Heart right ventricle (tissue), 16 donors: ENCODE measurements at regions not wholly inside any gene's neighbourhood (a gene's known extent, or its start where the extent isn't known, plus 50 kb on each side); places are given as distances from the start of the nearest gene placed in this dataset.

Source experiments
- ATAC-seq, 8 donors: fragments of 200-7000 bp; cut with Tn5 transposase; one replicate each; pipeline ENCODE4 v1.9.1; 2020; ENCODE audit warnings: mild to moderate bottlenecking in 8 of 8, moderate library complexity in 8 of 8, moderate number of reproducible peaks in 1 of 8
- DNase-seq, 2 donors: peaks; one replicate each; pipeline ENCODE4 v3.0.0-alpha.2; 2020
- H3K27ac ChIP-seq, 10 donors: fragments of 200-600 bp; sonication (generic) in 2 of 10; one replicate each; pipeline versions ENCODE4 v1.5.0 to v1.8.0; 2020 to 2022; ENCODE audit warnings: mild to moderate bottlenecking in 3 of 10
- H3K27me3 ChIP-seq, 7 donors: fragments of 200-600 bp; one replicate each; pipeline ENCODE4 v1.8.0; 2021 to 2022; ENCODE audit warnings: mild to moderate bottlenecking in 2 of 7
- H3K36me3 ChIP-seq, 9 donors: fragments of 200-600 bp; sonication (generic) in 1 of 9; one replicate each; pipeline versions ENCODE4 v1.5.0 to v1.8.0; 2020 to 2022; ENCODE audit warnings: mild to moderate bottlenecking in 2 of 9
- H3K4me1 ChIP-seq, 9 donors: fragments of 200-600 bp; sonication (generic) in 1 of 9; one replicate each; pipeline versions ENCODE4 v1.5.0 to v1.8.0; 2020 to 2022; ENCODE audit warnings: mild to moderate bottlenecking in 4 of 9
- H3K4me3 ChIP-seq, 10 donors: fragments of 200-600 bp; sonication (generic) in 2 of 10; one replicate each; pipeline versions ENCODE4 v1.5.0 to v1.8.0; 2020 to 2022; ENCODE audit warnings: mild to moderate bottlenecking in 7 of 10, moderate library complexity in 2 of 10
- H3K9me3 ChIP-seq, 11 donors: fragments of 200-600 bp in 10 of 11; sonication (generic) in 2 of 11; one replicate each; pipeline versions ENCODE4 v1.5.0 to v1.8.0; 2013 to 2022; ENCODE audit warnings: mild to moderate bottlenecking in 2 of 11, control low read depth in 1 of 11, moderate library complexity in 1 of 11
- CTCF ChIP-seq, 9 donors: fragments of 200-600 bp; sonication (generic) in 2 of 9; IDR thresholded peaks; one replicate each; pipeline versions ENCODE4 v1.5.0 to v1.8.0; 2021 to 2022; ENCODE audit warnings: antibody characterized with exemption in 9 of 9, mild to moderate bottlenecking in 5 of 9, moderate library complexity in 1 of 9
- WGBS, 2 donors: extraction: QIAGEN DNeasy Blood & Tissue Kit; methylation state at CpG; one replicate each; pipeline ENCODE4 v1.1.7; 2013; ENCODE audit warnings: inconsistent platforms in 1 of 2; 5-methylcytosine and 5-hydroxymethylcytosine counted together
- intact Hi-C, 10 donors: fragments of 100-400 bp; cut with DNase I; formaldehyde crosslinking; loops; one replicate each; pipeline versions ENCODE4 v1.11.1 to v1.14.2; 2022
- donor health status: Arrhythmogenic right ventricular cardiomyopathy.
- donor health status: ischemic (EF 13 %, LVEDD 7.1; RV severe dilation, severe dysfunction).
- donor health status: healthy with polysubstance abuse.
- donor health status: DM: no; HTN: yes; CAD: no.
- donor health status: DM: no; HTN: no; CAD: no.
- donor health status: ischemic (EF 25% LVEDD 6.9; RV normal size, moderate dysfunction).
- donor health status: ischemic (EF 25% LVEDD 5.7; RV mildly dilated, moderate dysfunction).
- donor health status: healthy.
- donor health status: DM: yes; HTN: yes; CAD: no.
- donor health status: Ischemic cardiomyopathy.
- donor health status: ischemic (EF 35%, LVEDD 5.7; RV mildly dilated, moderate dysfunction).
- donor health status: nonischemic (EF 11% LVEDD 7.7; RV severe dilation, severe dysfunction).
- donor health status: DM: yes; HTN: yes; CAD: no.
- donor health status: PGD.
- donor health status: ischemic (EF 29% LVEDD 5.4; RV normal size, mild dysfunction).
- donor health status: nonischemic (EF 23%, LVEDD 6.1; RV moderate dilation, normal function).

GRCh38 chr14:97056086-97056485 lies 258.9 kb downstream of the VRK1 start:
- intact Hi-C loops: no loop called here
- Histone ChIP-seq H3K4me3 (no peak overlapping the region), H3K27ac (no peak overlapping the region), H3K36me3 (no peaks in the 10 kb centered on the region), H3K4me1 (no peaks in the 10 kb centered on the region), H3K27me3 (peaks cover 0 to 10% (median 0%) of the 10 kb centered on the region in 7 donors), H3K9me3 (no peaks in the 10 kb centered on the region)
- peak in 1 of 9 donors; percentile 14 for TF ChIP-seq CTCF (IDR thresholded peaks at IDR 0.05)
- WGBS, 2 donors: 46 to 52% methylated on average over 6 of the region's 6 CpGs
- no peak for DNase-seq
- no peak for ATAC-seq

DNA sequence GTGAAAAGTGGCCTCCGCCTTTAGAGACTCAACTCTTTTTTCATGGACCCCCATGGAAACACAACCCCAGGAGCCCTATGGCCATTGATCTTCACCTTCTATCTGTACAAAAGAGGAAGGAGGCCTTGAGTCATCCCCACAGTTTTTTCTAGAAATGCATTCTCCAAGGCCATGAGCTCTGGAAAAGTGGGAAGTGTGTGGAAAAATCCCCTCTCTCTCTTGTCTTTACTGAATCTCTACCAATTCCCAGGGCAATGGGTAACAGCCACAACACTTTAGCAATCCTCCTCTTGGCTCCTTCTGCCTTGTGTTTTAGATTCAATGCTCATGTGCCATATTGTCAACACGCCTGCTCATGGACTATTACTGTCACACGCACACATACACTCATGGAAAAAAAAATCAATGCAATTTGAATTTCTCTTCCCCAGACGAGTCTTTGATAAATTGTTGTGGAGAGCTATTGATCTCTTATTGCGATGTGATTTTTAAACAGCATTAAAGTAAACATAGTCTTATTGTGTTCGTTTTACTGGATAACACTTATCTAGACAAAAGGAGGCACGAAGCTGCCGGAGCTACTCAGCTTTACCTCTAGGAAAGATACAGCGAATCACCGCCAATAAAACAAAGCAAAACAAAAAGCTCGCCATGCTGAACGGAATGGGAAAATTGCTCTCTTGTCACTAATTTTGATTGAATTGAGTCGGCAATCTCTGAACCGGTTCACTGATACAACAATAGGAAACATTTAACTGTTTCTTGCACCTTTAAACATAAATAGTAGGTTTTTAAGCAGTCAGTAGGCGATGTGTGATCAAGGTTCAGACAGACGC lies 260.3 kb downstream of the VRK1 start:
- WGBS, 2 donors: 83 to 84% methylated on average over 16 of the region's 16 CpGs
- H3K4me1 ChIP-seq: no peaks in the 10 kb centered on the region
- no peak overlapping the region for H3K27ac ChIP-seq
- no peak for ATAC-seq
- no peaks in the 10 kb centered on the region for H3K36me3 ChIP-seq
- intact Hi-C loops: no loop called here
- no peak overlapping the region for H3K4me3 ChIP-seq
- H3K27me3 ChIP-seq: peaks cover 0 to 9% (median 0%) of the 10 kb centered on the region in 7 donors
- H3K9me3 ChIP-seq: no peaks in the 10 kb centered on the region
- no peak for TF ChIP-seq CTCF (IDR thresholded peaks at IDR 0.05)
- no peak for DNase-seq

DNA sequence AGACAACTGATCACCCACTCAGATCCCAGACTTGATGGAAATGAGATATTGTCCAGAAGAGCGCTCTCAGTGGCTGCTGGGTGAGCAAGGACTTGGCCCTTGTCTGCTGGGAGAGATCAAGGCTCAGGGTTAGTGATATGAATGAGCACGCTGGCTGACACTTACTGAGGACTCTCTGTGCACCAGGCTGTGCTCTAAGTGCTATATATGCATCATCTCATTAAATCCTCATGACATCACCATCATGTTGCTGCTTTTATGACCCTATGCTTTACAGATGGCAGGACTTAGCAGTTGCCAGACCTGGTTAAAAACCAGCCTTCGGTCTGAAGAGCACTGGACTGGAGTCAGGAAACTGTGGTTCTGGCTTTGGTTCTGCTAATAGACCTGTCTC lies 260.9 kb downstream of the VRK1 start:
- Histone ChIP-seq H3K4me1 (no peaks in the 10 kb centered on the region), H3K27ac (no peak overlapping the region), H3K4me3 (no peak overlapping the region), H3K9me3 (no peaks in the 10 kb centered on the region), H3K27me3 (peaks cover 0 to 12% (median 0%) of the 10 kb centered on the region in 7 donors), H3K36me3 (no peaks in the 10 kb centered on the region)
- 69 to 73% methylated on average over 3 of the region's 3 CpGs for WGBS, 2 donors
- intact Hi-C loops: no loop called here
- ATAC-seq: no peak
- no peak for TF ChIP-seq CTCF (IDR thresholded peaks at IDR 0.05)
- DNase-seq: no peak

DNA sequence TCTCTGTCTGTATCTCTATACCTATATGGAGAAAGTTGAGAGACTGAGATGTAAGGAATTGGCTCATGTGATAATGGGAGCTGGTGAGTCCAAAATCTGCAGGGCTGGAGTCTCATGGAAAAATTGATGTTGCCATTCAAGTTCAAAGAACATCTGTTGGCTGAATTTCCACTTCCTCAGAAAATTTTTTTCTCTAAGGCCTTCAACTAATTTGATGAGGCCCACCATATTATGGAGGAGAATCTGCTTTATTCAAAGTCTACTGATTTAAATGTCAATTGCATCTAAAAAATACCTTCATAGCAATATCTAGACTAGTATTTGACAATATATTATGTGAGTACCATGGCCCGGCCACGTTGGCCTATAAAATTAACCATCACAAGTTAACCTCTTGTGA lies 261.4 kb downstream of the VRK1 start:
- no peaks in the 10 kb centered on the region for H3K9me3 ChIP-seq
- DNase-seq: no peak
- intact Hi-C loops: no loop called here
- TF ChIP-seq CTCF (IDR thresholded peaks at IDR 0.05): no peak
- H3K4me1 ChIP-seq: no peaks in the 10 kb centered on the region
- no peak overlapping the region for H3K4me3 ChIP-seq
- H3K27ac ChIP-seq: no peak overlapping the region
- no peak for ATAC-seq
- H3K27me3 ChIP-seq: peaks cover 0 to 17% (median 0%) of the 10 kb centered on the region in 7 donors
- no peaks in the 10 kb centered on the region for H3K36me3 ChIP-seq
- 91 to 93% methylated on average over 2 of the region's 2 CpGs for WGBS, 2 donors
